ENCODE measurements at regions not wholly inside any gene's neighbourhood (a gene's known extent, or its start where the extent isn't known, plus 50 kb on each side); places are given as distances from the start of the nearest gene placed in this dataset.

- TF ChIP-seq HMGXB4 (CRISPR knock-in tag; IDR thresholded peaks at IDR 0.05): no peak
- TF ChIP-seq, protein P1, sequence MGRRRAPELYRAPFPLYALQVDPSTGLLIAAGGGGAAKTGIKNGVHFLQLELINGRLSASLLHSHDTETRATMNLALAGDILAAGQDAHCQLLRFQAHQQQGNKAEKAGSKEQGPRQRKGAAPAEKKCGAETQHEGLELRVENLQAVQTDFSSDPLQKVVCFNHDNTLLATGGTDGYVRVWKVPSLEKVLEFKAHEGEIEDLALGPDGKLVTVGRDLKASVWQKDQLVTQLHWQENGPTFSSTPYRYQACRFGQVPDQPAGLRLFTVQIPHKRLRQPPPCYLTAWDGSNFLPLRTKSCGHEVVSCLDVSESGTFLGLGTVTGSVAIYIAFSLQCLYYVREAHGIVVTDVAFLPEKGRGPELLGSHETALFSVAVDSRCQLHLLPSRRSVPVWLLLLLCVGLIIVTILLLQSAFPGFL (CRISPR knock-in tag; IDR thresholded peaks at IDR 0.05; ENCODE audit: borderline replicate concordance): no peak
Observed at GRCh38 chr2:186328838-186329237, 157.2 kb upstream of the ZC3H15 start (continued).

GRCh38 chr2:186330050-186330449, 156.0 kb upstream of the ZC3H15 start:
- ATAC-seq (peak; percentile 67), DNase-seq (ENCODE audit: low spot score) (no peak)
- Mint-ChIP-seq H3K27ac (no peak overlapping the region; the same call in 1 of the 2 replicates), H3K9me3 (no peaks in the 10 kb centered on the region), H3K36me3 (no peaks in the 10 kb centered on the region), H3K4me1 (peaks cover 28% of the 10 kb centered on the region), H3K27me3 (ENCODE audit: low read depth) (no peaks in the 10 kb centered on the region), H3K4me3 (no peak overlapping the region)
- ChIA-PET POLR2A (interaction anchor here (0.5 to 0.6 kb wide), 2 partner anchors 54 to 947 kb away, joined by 3 to 4 read pairs; no protein-coding TSS in a partner anchor), CTCF (no interaction called here)
- TF ChIP-seq NR2C2 (CRISPR knock-in tag; IDR thresholded peaks at IDR 0.05): no peak
- no peak for TF ChIP-seq ETV6 (CRISPR knock-in tag; IDR thresholded peaks at IDR 0.05)
- TF ChIP-seq, protein P2, sequence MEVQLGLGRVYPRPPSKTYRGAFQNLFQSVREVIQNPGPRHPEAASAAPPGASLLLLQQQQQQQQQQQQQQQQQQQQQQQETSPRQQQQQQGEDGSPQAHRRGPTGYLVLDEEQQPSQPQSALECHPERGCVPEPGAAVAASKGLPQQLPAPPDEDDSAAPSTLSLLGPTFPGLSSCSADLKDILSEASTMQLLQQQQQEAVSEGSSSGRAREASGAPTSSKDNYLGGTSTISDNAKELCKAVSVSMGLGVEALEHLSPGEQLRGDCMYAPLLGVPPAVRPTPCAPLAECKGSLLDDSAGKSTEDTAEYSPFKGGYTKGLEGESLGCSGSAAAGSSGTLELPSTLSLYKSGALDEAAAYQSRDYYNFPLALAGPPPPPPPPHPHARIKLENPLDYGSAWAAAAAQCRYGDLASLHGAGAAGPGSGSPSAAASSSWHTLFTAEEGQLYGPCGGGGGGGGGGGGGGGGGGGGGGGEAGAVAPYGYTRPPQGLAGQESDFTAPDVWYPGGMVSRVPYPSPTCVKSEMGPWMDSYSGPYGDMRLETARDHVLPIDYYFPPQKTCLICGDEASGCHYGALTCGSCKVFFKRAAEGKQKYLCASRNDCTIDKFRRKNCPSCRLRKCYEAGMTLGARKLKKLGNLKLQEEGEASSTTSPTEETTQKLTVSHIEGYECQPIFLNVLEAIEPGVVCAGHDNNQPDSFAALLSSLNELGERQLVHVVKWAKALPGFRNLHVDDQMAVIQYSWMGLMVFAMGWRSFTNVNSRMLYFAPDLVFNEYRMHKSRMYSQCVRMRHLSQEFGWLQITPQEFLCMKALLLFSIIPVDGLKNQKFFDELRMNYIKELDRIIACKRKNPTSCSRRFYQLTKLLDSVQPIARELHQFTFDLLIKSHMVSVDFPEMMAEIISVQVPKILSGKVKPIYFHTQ (CRISPR knock-in tag; IDR thresholded peaks at IDR 0.05): no peak
- no peak for TF ChIP-seq FOXP1 (CRISPR knock-in tag; IDR thresholded peaks at IDR 0.05; ENCODE audit: borderline replicate concordance)
- no peak for TF ChIP-seq ZNF396 (CRISPR knock-in tag; IDR thresholded peaks at IDR 0.05; ENCODE audit: borderline replicate concordance)
- no peak for TF ChIP-seq PRRX2 (CRISPR knock-in tag; IDR thresholded peaks at IDR 0.05)
- no peak for TF ChIP-seq ZNF121 (CRISPR knock-in tag; IDR thresholded peaks at IDR 0.05)
- TF ChIP-seq, protein P3, sequence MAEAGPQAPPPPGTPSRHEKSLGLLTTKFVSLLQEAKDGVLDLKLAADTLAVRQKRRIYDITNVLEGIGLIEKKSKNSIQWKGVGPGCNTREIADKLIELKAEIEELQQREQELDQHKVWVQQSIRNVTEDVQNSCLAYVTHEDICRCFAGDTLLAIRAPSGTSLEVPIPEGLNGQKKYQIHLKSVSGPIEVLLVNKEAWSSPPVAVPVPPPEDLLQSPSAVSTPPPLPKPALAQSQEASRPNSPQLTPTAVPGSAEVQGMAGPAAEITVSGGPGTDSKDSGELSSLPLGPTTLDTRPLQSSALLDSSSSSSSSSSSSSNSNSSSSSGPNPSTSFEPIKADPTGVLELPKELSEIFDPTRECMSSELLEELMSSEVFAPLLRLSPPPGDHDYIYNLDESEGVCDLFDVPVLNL (CRISPR knock-in tag; IDR thresholded peaks at IDR 0.05; ENCODE audit: borderline replicate concordance, low read depth): no peak
- TF ChIP-seq, protein P4, sequence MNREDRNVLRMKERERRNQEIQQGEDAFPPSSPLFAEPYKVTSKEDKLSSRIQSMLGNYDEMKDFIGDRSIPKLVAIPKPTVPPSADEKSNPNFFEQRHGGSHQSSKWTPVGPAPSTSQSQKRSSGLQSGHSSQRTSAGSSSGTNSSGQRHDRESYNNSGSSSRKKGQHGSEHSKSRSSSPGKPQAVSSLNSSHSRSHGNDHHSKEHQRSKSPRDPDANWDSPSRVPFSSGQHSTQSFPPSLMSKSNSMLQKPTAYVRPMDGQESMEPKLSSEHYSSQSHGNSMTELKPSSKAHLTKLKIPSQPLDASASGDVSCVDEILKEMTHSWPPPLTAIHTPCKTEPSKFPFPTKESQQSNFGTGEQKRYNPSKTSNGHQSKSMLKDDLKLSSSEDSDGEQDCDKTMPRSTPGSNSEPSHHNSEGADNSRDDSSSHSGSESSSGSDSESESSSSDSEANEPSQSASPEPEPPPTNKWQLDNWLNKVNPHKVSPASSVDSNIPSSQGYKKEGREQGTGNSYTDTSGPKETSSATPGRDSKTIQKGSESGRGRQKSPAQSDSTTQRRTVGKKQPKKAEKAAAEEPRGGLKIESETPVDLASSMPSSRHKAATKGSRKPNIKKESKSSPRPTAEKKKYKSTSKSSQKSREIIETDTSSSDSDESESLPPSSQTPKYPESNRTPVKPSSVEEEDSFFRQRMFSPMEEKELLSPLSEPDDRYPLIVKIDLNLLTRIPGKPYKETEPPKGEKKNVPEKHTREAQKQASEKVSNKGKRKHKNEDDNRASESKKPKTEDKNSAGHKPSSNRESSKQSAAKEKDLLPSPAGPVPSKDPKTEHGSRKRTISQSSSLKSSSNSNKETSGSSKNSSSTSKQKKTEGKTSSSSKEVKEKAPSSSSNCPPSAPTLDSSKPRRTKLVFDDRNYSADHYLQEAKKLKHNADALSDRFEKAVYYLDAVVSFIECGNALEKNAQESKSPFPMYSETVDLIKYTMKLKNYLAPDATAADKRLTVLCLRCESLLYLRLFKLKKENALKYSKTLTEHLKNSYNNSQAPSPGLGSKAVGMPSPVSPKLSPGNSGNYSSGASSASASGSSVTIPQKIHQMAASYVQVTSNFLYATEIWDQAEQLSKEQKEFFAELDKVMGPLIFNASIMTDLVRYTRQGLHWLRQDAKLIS (CRISPR knock-in tag; IDR thresholded peaks at IDR 0.05; ENCODE audit: borderline replicate concordance): no peak
- no peak for TF ChIP-seq JAZF1 (CRISPR knock-in tag; IDR thresholded peaks at IDR 0.05)
- no peak for TF ChIP-seq SMAD3 (CRISPR knock-in tag; IDR thresholded peaks at IDR 0.05; ENCODE audit: borderline replicate concordance)
- TF ChIP-seq GRHL2 (CRISPR knock-in tag; IDR thresholded peaks at IDR 0.05; ENCODE audit: insufficient replicate concordance, severe bottlenecking): no peak
- no peak for TF ChIP-seq ZNF219 (CRISPR knock-in tag; IDR thresholded peaks at IDR 0.05; ENCODE audit: borderline replicate concordance)
- TF ChIP-seq MLX (CRISPR knock-in tag; IDR thresholded peaks at IDR 0.05): no peak
- no peak for TF ChIP-seq ZNF425 (CRISPR knock-in tag; conservative IDR thresholded peaks at IDR 0.05)
- TF ChIP-seq, protein P5, sequence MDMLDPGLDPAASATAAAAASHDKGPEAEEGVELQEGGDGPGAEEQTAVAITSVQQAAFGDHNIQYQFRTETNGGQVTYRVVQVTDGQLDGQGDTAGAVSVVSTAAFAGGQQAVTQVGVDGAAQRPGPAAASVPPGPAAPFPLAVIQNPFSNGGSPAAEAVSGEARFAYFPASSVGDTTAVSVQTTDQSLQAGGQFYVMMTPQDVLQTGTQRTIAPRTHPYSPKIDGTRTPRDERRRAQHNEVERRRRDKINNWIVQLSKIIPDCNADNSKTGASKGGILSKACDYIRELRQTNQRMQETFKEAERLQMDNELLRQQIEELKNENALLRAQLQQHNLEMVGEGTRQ (CRISPR knock-in tag; IDR thresholded peaks at IDR 0.05): no peak
- no peak for TF ChIP-seq IRF2 (CRISPR knock-in tag; IDR thresholded peaks at IDR 0.05; ENCODE audit: borderline replicate concordance, low read depth)

Data from WTC11 (cell line).